ENCODE measurements at regions not wholly inside any gene's neighbourhood (a gene's known extent, or its start where the extent isn't known, plus 50 kb on each side); places are given as distances from the start of the nearest gene placed in this dataset.
"Not testable (repeated sequence)": the region's sequence is repeated elsewhere in the genome, so short reads cannot be mapped to it uniquely, and the experiment has no call there.

GRCh38 chr5:15334551-15335266, 165.3 kb upstream of the FBXL7 start:
- DNase-seq (ENCODE audit: low spot score), result no peak

GRCh38 chr5:15333091-15333490, 166.9 kb upstream of the FBXL7 start:
- no peak for DNase-seq (ENCODE audit: low spot score)

DNA sequence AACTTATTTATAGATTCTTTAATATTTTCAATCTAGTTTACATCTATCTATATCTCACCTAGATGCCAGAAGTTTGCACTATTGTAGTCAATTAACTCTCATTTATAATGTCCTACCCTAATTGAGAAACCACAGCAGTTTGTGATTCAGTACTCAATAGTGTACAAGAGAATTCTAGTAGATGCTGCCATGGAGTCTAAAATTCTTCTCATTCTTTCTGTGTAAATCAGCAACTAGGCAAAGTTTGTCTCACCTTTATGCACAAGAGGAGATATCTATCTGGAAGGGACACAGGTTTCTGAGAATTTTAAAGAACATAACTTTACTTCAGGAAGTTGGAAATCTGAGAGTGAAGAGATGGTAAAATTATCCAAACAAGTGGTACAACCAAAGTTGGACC, 173.0 kb upstream of the FBXL7 start:
- no peak for DNase-seq (ENCODE audit: low spot score)

DNA sequence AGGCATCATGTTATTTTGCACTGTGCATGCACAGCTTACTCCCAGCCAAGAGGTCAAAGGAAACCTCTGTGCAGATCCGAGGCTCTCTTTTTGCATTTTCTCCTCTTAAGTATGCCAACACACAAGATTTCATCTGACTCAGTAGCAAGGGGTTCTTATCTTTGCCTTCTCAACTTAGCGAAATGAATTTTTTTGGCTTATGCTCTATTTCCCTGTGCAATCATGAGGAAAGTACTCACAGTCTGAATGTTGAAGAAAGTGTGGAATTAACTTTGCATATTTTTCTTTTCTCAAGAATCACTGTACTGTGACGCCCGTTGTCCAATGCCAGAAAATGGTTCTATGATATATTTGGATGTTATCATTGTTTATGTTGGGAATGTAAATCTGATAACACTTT, 173.5 kb upstream of the FBXL7 start:
- DNase-seq (ENCODE audit: low spot score), result no peak

DNA sequence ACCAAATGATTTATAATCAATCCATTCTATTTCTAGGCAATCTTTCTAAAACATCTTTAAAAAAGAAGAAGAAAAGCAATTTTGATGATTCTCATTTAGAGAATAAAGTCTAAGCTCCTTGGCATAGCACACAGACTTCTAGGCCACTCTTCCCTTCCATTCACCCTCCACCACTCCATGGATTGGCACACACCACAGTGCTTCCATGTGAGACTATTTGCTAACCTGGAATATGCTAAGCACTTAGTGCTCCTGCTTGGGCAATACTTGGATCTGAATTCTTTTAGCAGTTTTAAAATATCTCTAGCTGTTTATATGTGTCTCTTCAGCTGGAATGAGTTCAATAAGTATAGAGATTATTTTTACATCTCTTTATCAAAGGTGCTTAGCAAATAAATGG, 177.6 kb upstream of the FBXL7 start:
- DNase-seq (ENCODE audit: low spot score), result no peak

DNA sequence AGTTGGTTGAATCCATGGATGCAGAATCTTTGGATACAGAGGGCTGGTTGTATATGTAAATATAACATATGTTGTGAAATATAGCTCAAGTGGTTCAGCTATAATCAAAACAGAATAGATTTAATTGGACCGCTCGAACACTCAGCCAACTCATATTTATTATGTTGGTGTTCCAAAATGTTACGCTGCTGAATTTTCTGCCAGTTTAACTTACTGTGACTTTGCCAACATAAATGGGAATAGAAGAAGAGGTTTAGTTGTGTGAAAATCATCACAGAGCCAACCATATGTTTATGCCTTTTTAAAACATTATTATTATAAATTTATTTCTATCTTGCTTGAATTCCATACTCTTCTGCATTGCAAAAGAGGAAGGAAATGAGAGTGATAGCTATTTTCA, 178.2 kb upstream of the FBXL7 start:
- no peak for DNase-seq (ENCODE audit: low spot score)

- no peak for DNase-seq (ENCODE audit: low spot score)
These were observed 179.1 kb upstream of the FBXL7 start for GRCh38 chr5:15320871-15321270.

DNA sequence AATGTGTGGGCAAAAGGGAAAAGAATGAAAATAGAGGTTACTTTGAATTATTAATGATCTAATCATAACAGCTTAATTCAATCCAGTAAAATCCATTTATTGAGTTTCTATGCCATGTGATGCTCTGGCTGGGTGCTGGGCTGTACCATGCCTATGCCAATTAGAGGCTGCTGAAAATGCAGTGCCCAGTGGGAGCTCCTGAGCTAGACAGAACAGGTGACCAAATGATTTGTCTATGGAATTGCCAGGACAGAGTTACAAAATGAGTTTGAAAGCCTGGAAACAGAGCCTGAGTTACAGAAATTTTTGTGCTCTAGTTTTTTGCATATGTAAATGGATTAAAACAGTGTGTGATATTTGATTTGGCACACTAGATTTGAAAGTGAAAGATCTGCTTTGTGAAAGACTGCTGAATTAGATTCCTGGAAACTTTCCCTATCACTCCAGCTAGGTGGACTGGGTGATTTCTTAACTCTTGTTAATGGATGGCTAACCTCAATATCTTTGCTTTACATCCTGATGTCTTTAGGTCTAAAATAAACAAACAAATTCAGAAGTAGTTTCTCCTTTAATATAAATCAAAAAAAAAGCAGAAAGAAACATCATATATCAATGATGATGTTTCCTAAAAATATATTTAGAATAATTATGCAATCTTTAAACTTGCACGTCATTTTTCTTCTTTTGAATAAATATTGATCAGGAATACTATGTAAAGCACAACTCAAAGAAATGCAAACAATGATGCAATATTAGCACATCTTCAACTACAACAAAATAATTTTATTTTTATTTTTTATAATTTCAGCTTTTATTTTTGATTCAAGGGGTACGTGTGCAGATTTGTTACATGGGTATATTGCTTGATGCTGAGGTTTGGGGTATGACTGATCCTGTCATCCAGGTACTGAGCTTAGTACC, 194.8 kb upstream of the FBXL7 start:
- no peak for DNase-seq (ENCODE audit: low spot score)

DNA sequence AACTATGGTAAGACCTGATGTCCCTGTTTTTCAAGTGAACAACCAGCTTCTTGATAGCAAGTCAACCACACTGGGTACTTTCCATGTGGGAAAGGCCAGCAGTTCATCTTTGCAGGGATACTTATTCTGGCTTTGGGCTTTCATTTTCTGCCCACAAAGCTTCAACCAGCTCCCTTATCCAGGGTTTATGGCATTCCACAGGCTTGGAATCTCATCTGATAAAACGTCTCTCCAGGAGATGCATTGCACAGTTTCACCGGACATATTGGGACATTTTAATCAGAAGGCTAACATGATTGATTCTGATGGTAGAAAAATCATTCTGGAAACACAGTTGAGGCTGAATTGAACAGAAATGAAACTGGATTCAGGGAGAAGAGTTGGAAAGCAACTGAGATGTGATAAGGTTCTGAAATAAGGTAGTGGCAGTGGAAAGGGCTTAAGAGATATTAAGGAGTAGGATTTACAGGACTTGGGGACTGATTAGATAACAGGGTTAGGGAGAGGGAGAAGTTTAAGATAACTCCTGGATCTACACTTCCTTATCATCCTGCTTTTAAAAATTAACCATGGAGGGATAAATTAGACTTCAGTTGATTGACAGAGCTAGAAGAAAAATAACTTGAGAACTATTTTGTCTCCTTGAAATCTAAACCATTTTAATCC, 195.8 kb upstream of the FBXL7 start:
- DNase-seq (ENCODE audit: low spot score), result no peak

- DNase-seq (ENCODE audit: low spot score), result no peak
These were observed 199.8 kb upstream of the FBXL7 start for GRCh38 chr5:15300141-15300540.

GRCh38 chr5:15290953-15291352, 209.0 kb upstream of the FBXL7 start:
- DNase-seq (ENCODE audit: low spot score), result no peak

DNA sequence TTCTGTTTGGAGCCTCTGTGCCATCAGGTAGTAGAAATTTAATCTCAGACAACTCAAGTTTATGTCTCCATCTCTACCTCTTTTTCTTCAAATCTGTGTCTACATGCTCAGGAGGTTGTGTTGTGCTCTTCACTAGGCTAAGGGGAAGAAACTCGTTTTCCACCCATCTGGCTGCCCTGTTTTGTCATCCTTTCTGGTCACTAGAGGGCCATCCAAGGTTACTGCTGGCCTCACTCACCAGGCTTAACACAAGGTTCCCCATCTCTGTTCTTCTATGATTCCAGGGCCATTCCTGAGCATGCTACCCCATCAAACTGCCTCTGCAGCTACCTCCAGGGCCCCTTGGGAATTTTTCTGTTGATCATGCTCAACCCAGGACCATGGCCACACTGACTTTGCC, 213.3 kb upstream of the FBXL7 start:
- no peak for DNase-seq (ENCODE audit: low spot score)

DNA sequence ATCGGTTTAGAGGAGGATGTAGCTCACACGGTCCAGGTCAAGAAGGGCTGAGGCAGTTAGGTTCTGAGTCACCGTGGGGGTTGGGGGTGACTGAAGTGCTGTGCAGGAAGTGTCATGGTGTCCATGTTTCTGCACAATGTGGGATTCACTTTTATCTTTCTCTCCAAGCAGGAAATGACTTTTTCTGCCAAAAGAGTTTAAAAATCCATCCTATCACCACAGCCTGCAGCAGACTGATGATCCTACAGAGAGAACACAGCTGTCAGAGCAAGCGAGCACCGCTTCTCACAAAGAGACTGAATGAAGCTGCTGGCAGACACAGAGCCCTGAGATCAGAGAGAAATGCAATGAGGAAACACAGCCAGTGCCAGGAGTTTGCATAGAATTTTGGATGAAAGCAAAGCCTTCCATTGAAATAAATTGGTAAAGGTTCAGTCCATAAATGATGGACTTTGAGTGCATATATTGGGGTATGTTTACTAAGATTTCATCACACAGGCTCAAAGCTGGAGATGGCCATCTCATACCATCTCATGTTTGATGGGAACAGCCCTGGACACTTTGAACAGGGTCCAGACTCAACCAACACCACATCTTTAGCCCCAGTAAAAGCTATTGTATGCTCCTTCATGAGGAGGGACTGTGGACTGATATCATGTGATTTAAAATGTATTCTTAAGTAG, 213.9 kb upstream of the FBXL7 start:
- DNase-seq (ENCODE audit: low spot score), result peak; percentile 70

GRCh38 chr5:15284706-15285105, 215.3 kb upstream of the FBXL7 start:
- DNase-seq (ENCODE audit: low spot score), result no peak

DNA sequence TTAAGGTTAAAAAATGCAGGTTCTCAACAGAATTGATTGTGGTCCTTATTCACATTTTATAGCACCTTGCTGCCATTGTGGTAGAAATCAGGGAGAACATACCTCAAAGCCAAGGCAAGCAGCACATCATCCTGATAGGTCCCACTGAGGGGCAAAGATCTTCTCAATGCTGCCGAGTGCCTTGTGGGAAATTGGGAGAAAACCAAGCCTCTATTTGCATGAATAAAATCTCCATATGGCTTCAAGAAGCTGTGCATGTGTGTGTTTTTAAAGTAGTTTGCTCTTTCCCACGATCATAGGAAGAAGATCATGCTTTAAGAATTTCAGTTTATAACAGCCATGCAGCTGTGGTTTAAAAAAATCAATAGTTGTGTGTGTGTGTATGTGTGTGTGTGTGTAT, 216.9 kb upstream of the FBXL7 start:
- DNase-seq (ENCODE audit: low spot score), result no peak

- DNase-seq (ENCODE audit: low spot score), result no peak
These were observed 217.4 kb upstream of the FBXL7 start for GRCh38 chr5:15282611-15283010.

DNA sequence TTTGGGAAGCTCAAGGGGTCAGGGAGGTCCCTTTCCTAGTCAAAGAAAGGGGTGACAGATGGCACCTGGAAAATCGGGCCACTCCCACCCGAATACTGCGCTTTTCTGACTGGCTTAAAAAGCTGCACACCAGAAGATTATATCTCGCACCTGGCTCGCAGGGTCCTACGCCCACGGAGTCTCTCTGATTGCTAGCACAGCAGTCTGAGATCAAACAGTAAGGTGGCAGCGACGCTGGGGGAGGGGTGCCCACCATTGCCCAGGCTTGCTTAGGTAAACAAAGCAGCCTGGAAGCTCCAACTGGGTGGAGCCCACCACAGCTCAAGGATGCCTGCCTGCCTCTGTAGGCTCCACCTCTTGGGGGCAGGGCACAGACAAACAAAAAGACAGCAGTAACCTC, 228.4 kb upstream of the FBXL7 start:
- not testable (repeated sequence) for DNase-seq (ENCODE audit: low spot score)

DNA sequence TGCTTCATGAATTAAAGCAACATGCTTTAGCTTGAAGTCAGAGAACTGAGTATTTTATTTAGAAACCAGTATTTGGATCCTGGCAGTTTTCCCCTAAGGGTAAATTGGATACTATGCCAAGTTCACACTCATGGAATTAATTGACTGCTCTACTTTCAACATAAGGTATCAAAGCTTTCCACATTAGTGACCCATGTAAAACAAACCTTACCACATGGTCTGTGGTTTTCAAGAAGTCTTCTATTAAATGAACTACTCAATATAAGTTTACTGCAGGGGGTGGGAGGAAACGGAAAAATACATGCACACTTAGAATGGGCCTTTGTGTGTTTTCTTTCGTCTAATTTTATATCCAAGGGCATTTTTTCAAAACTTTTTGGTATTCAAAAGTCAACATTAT, 232.0 kb upstream of the FBXL7 start:
- DNase-seq (ENCODE audit: low spot score), result no peak

DNA sequence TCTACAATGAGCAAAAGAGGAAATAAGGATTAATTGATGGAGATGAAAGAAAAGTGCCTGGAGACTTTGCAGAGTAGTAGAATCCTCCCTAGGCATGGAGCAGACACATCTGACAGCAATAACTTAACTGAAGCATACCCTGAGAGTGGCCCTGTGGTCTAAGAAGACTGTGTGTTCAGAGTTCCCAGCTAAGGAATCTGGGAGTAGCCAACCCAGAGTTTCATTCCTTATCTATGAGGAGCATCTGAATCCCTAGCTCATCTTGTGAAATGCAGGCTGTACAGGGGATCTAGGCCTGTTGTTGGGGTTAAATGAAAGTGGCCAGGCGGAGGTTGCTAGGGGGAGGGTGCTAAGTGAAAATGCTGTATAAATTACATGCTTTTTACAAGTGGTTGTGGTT, 233.1 kb upstream of the FBXL7 start:
- DNase-seq (ENCODE audit: low spot score), result no peak

DNA sequence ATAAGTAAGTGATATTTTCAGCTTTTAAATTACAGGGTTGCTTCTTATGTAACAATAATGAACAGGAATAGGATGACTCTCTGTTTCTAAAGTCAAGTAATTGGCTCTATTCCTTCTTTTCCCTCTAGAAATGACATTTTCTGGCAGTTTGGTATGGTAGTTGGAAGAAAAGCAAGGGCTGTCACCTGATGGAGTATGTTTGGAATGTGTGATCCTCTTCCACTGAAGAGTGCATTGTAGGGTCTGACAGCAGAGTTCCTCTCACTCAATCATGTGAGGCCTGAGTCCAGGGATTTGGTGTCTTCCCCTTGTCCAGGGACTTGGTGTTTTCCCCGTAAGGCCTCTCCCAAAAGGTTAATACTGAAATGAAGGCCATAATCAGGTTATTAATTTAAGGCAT, 233.8 kb upstream of the FBXL7 start:
- no peak for DNase-seq (ENCODE audit: low spot score)

DNA sequence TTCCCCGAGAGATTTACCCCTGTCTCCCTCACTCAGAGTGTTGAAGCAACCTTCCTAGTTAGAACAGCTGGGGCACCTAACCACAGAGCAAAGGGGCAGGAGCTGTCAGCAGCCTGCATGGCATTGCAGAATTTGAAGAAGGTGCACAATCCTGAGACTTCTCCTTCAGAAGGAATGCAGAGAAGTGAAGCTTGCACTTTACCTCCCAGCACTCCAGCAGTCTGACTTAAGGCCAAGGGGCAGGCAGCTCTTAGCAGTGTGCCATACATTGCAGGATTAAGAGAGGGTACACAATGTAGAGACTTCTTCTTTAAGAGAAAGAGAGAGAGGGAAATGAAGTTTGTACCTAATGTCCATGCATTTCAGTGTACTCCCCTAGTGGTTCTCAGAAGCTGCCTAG, 236.0 kb upstream of the FBXL7 start:
- DNase-seq (ENCODE audit: low spot score), result no peak

- DNase-seq (ENCODE audit: low spot score), result no peak
These were observed 236.6 kb upstream of the FBXL7 start for GRCh38 chr5:15263406-15263805.
